ENCODE measurements at regions not wholly inside any gene's neighbourhood (a gene's known extent, or its start where the extent isn't known, plus 50 kb on each side); places are given as distances from the start of the nearest gene placed in this dataset.

GRCh38 chr2:34423301-34423700 lies 824.2 kb upstream of the FAM98A start:
- TF ChIP-seq POLR2A (IDR thresholded peaks at IDR 0.05), result no peak
- TF ChIP-seq, protein P1, sequence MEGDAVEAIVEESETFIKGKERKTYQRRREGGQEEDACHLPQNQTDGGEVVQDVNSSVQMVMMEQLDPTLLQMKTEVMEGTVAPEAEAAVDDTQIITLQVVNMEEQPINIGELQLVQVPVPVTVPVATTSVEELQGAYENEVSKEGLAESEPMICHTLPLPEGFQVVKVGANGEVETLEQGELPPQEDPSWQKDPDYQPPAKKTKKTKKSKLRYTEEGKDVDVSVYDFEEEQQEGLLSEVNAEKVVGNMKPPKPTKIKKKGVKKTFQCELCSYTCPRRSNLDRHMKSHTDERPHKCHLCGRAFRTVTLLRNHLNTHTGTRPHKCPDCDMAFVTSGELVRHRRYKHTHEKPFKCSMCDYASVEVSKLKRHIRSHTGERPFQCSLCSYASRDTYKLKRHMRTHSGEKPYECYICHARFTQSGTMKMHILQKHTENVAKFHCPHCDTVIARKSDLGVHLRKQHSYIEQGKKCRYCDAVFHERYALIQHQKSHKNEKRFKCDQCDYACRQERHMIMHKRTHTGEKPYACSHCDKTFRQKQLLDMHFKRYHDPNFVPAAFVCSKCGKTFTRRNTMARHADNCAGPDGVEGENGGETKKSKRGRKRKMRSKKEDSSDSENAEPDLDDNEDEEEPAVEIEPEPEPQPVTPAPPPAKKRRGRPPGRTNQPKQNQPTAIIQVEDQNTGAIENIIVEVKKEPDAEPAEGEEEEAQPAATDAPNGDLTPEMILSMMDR (IDR thresholded peaks at IDR 0.05), result no peak

Data from tibial nerve (tissue), 3 donors.